ENCODE measurements at regions not wholly inside any gene's neighbourhood (a gene's known extent, or its start where the extent isn't known, plus 50 kb on each side); places are given as distances from the start of the nearest gene placed in this dataset.

DNA sequence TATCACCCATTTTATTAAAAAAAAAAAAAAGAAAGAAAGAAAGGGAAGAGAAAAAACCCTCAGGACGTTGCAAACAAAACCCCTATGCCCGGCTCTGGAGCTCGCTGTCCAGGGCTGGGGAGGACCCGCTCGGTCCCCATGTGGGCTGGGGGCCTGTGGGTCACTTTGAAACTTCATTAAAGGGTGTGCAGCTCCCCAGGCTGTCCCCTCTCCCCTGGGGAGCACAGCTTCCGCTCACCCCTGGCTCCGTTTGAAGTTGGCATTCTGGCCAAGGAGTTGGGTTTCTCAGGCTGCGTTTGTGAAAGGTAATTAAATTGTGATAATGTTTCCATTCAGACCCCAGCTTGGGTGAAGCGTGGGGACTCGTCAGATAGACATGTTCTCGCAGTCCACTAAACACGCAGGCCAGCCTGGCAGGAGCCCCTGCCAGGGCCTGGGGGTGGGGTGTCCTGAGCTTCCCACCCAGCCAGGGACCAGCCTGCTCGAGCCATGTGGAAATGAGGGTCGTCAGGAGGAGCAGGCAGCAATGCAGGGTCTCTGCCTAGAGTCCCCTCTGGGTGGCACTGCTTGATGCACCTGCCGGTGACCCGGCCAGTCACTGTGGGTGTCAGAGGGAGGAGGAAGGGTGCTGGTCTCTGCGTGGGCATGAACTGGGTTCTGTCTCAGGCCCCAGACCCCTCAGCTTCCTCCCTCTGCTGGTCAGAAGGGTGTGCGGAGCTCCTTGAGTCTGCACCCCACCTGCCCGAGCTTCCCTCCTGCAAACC, 166.2 kb downstream of the INHBB start:
- Histone ChIP-seq H3K4me2 (replicated peaks; ENCODE audit: low read depth, low read length, poor library complexity, severe bottlenecking) (no peak overlapping the region), H4K20me1 (ENCODE audit: control insufficient read depth, insufficient read depth, low read length, poor library complexity, severe bottlenecking) (no peaks in the 10 kb centered on the region), H3K4me3 (ENCODE audit: control extremely low read depth in 1 of 5, extremely low read depth in 1 of 5, insufficient read depth in 1 of 5, low read depth in 2 of 5, low read length in 4 of 5) (no peak overlapping the region), H3K27me3 (replicated peaks in 1 of 4; ENCODE audit: control extremely low read depth in 1 of 4, control insufficient read depth in 3 of 4, insufficient read depth in 4 of 4, low read length in 3 of 4) (peaks cover 0 to 4% (median 0%) of the 10 kb centered on the region in 4 experiments), H2AFZ (ENCODE audit: insufficient read depth, low read depth, low read length, poor library complexity, severe bottlenecking) (no peak overlapping the region), H3K4me1 (ENCODE audit: control insufficient read depth in 2 of 2, insufficient read depth in 2 of 2, low read length in 2 of 2) (no peaks in the 10 kb centered on the region), H3K36me3 (replicated peaks in 1 of 2; ENCODE audit: control extremely low read depth in 1 of 2, control insufficient read depth in 1 of 2, extremely low read depth in 1 of 2, insufficient read depth in 2 of 2, low read length in 1 of 2) (no peaks in the 10 kb centered on the region), H3K27ac (ENCODE audit: low read length in 2 of 2) (no peak overlapping the region), H3K79me2 (ENCODE audit: control insufficient read depth, insufficient read depth, low read length) (no peaks in the 10 kb centered on the region), H3K9me3 (ENCODE audit: control extremely low read depth in 1 of 3, control insufficient read depth in 2 of 3, insufficient read depth in 1 of 3, low read length in 2 of 3) (no peaks in the 10 kb centered on the region), H3K9ac (ENCODE audit: low read length) (no peak overlapping the region)
- Mint-ChIP-seq H3K4me1 (no peaks in the 10 kb centered on the region), H3K4me3 (no peak overlapping the region), H3K27ac (no peak overlapping the region), H3K27me3 (peaks cover 4% of the 10 kb centered on the region), H3K9me3 (ENCODE audit: insufficient read depth) (no peaks in the 10 kb centered on the region)
- WGBS (ENCODE audit: insufficient coverage): 85% methylated on average over 17 of the region's 19 CpGs
- ATAC-seq (ENCODE audit: low read depth) (no peak), DNase-seq (no peak)
- no peak for TF ChIP-seq EZH2 (IDR thresholded peaks at IDR 0.05; ENCODE audit: borderline replicate concordance, insufficient read depth, low read depth, low read length, poor library complexity, severe bottlenecking)
- TF ChIP-seq, protein P1, sequence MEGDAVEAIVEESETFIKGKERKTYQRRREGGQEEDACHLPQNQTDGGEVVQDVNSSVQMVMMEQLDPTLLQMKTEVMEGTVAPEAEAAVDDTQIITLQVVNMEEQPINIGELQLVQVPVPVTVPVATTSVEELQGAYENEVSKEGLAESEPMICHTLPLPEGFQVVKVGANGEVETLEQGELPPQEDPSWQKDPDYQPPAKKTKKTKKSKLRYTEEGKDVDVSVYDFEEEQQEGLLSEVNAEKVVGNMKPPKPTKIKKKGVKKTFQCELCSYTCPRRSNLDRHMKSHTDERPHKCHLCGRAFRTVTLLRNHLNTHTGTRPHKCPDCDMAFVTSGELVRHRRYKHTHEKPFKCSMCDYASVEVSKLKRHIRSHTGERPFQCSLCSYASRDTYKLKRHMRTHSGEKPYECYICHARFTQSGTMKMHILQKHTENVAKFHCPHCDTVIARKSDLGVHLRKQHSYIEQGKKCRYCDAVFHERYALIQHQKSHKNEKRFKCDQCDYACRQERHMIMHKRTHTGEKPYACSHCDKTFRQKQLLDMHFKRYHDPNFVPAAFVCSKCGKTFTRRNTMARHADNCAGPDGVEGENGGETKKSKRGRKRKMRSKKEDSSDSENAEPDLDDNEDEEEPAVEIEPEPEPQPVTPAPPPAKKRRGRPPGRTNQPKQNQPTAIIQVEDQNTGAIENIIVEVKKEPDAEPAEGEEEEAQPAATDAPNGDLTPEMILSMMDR (IDR thresholded peaks at IDR 0.05): no peak
- CTCF ChIA-PET: no interaction called here
- intact Hi-C loops (cut with micrococcal nuclease): no loop called here
- POLR2A ChIA-PET: no interaction called here

DNA sequence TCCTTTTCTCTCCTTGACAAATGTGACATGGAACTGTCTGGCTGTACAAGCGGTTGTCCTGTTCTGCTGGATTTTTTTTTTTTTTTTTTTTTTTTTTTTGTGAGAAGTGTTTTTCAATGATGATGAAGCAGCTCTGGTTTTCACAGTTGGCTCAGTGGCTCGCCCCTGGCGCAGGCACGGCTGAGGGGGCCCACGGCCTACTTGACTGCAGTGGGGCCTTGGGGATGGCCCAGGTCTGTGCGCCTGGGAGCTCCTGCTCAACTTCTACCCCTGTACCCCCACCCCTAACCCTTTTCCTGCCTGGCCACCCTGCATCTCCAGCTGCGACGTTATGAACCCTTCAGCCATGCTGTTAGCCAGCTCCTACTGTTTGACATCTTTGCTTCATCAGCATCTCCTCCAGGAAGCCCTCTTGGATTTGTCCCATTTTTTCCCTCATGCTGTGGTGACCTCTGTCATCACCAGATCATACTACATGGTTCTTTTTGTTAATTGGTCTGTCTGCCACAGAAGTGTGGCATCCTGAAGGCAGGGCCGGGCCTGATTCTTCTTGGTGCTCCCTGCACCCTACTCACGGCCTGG, 167.9 kb downstream of the INHBB start:
- Histone ChIP-seq H3K27ac (ENCODE audit: low read length in 2 of 2) (no peak overlapping the region), H3K9ac (ENCODE audit: low read length) (no peak overlapping the region), H3K79me2 (ENCODE audit: control insufficient read depth, insufficient read depth, low read length) (no peaks in the 10 kb centered on the region), H4K20me1 (ENCODE audit: control insufficient read depth, insufficient read depth, low read length, poor library complexity, severe bottlenecking) (no peaks in the 10 kb centered on the region), H3K4me2 (replicated peaks; ENCODE audit: low read depth, low read length, poor library complexity, severe bottlenecking) (no peak overlapping the region), H3K27me3 (replicated peaks in 1 of 4; ENCODE audit: control extremely low read depth in 1 of 4, control insufficient read depth in 3 of 4, insufficient read depth in 4 of 4, low read length in 3 of 4) (peaks cover 0 to 4% (median 0%) of the 10 kb centered on the region in 4 experiments), H3K4me1 (ENCODE audit: control insufficient read depth in 2 of 2, insufficient read depth in 2 of 2, low read length in 2 of 2) (no peaks in the 10 kb centered on the region), H3K36me3 (replicated peaks in 1 of 2; ENCODE audit: control extremely low read depth in 1 of 2, control insufficient read depth in 1 of 2, extremely low read depth in 1 of 2, insufficient read depth in 2 of 2, low read length in 1 of 2) (no peaks in the 10 kb centered on the region), H3K9me3 (ENCODE audit: control extremely low read depth in 1 of 3, control insufficient read depth in 2 of 3, insufficient read depth in 1 of 3, low read length in 2 of 3) (no peaks in the 10 kb centered on the region), H2AFZ (ENCODE audit: insufficient read depth, low read depth, low read length, poor library complexity, severe bottlenecking) (no peak overlapping the region), H3K4me3 (ENCODE audit: control extremely low read depth in 1 of 5, extremely low read depth in 1 of 5, insufficient read depth in 1 of 5, low read depth in 2 of 5, low read length in 4 of 5) (no peak overlapping the region)
- ChIA-PET CTCF (no interaction called here), POLR2A (no interaction called here)
- Mint-ChIP-seq H3K4me3 (no peak overlapping the region), H3K27me3 (peaks cover 9% of the 10 kb centered on the region), H3K4me1 (no peaks in the 10 kb centered on the region), H3K27ac (no peak overlapping the region), H3K9me3 (ENCODE audit: insufficient read depth) (no peaks in the 10 kb centered on the region)
- intact Hi-C loops (cut with micrococcal nuclease): no loop called here
- TF ChIP-seq EZH2 (IDR thresholded peaks at IDR 0.05; ENCODE audit: borderline replicate concordance, insufficient read depth, low read depth, low read length, poor library complexity, severe bottlenecking): no peak
- TF ChIP-seq, protein P1 (IDR thresholded peaks at IDR 0.05): no peak
- 91% methylated on average over 7 of the region's 10 CpGs for WGBS (ENCODE audit: insufficient coverage)
- DNase-seq: no peak
- ATAC-seq (ENCODE audit: low read depth): no peak

All from B cell (primary cell).